ENCODE measurements at regions not wholly inside any gene's neighbourhood (a gene's known extent, or its start where the extent isn't known, plus 50 kb on each side); places are given as distances from the start of the nearest gene placed in this dataset.
"Not testable (repeated sequence)": the region's sequence is repeated elsewhere in the genome, so short reads cannot be mapped to it uniquely, and the experiment has no call there.

GRCh38 chr10:121674885-121675284 is 76.6 kb upstream of the FGFR2 start:
- no peaks in the 10 kb centered on the region for H3K4me1 ChIP-seq (ENCODE audit: control insufficient read depth, insufficient read depth, low read length)
- H3K4me3 ChIP-seq (ENCODE audit: low read length): no peak overlapping the region
- H3K9ac ChIP-seq (ENCODE audit: low read depth, low read length): no peak overlapping the region
- H3K4me2 ChIP-seq (ENCODE audit: low read length): no peak overlapping the region
- H3K27me3 ChIP-seq (ENCODE audit: control insufficient read depth, insufficient read depth, low read length): no peaks in the 10 kb centered on the region
- H3K36me3 ChIP-seq (ENCODE audit: insufficient read depth, low read length): no peaks in the 10 kb centered on the region
- no peaks in the 10 kb centered on the region for H3K9me3 ChIP-seq (replicated peaks; ENCODE audit: low read length)

GRCh38 chr10:121672733-121673132 is 74.5 kb upstream of the FGFR2 start:
- Histone ChIP-seq H3K9ac (ENCODE audit: low read depth, low read length) (no peak overlapping the region), H3K4me2 (ENCODE audit: low read length) (no peak overlapping the region), H3K9me3 (replicated peaks; ENCODE audit: low read length) (peaks cover under 1% of the 10 kb centered on the region), H3K4me1 (ENCODE audit: control insufficient read depth, insufficient read depth, low read length) (no peaks in the 10 kb centered on the region), H3K4me3 (ENCODE audit: low read length) (no peak overlapping the region), H3K27me3 (ENCODE audit: control insufficient read depth, insufficient read depth, low read length) (no peaks in the 10 kb centered on the region), H3K36me3 (ENCODE audit: insufficient read depth, low read length) (no peaks in the 10 kb centered on the region)

- not testable (repeated sequence) for H3K36me3 ChIP-seq (ENCODE audit: insufficient read depth, low read length); H3K4me2 ChIP-seq (ENCODE audit: low read length); H3K27me3 ChIP-seq (ENCODE audit: control insufficient read depth, insufficient read depth, low read length); H3K9me3 ChIP-seq (replicated peaks; ENCODE audit: low read length); H3K4me1 ChIP-seq (ENCODE audit: control insufficient read depth, insufficient read depth, low read length); H3K9ac ChIP-seq (ENCODE audit: low read depth, low read length); H3K4me3 ChIP-seq (ENCODE audit: low read length)
These were observed 71.6 kb upstream of the FGFR2 start for GRCh38 chr10:121669840-121670239.

- Histone ChIP-seq H3K9me3 (replicated peaks; ENCODE audit: low read length) (peaks cover 3% of the 10 kb centered on the region), H3K4me3 (ENCODE audit: low read length) (no peak overlapping the region), H3K36me3 (ENCODE audit: insufficient read depth, low read length) (no peaks in the 10 kb centered on the region), H3K27me3 (ENCODE audit: control insufficient read depth, insufficient read depth, low read length) (no peaks in the 10 kb centered on the region), H3K9ac (ENCODE audit: low read depth, low read length) (no peak overlapping the region), H3K4me1 (ENCODE audit: control insufficient read depth, insufficient read depth, low read length) (no peaks in the 10 kb centered on the region), H3K4me2 (ENCODE audit: low read length) (no peak overlapping the region)
These were observed 70.8 kb upstream of the FGFR2 start for GRCh38 chr10:121669028-121669374.

DNA sequence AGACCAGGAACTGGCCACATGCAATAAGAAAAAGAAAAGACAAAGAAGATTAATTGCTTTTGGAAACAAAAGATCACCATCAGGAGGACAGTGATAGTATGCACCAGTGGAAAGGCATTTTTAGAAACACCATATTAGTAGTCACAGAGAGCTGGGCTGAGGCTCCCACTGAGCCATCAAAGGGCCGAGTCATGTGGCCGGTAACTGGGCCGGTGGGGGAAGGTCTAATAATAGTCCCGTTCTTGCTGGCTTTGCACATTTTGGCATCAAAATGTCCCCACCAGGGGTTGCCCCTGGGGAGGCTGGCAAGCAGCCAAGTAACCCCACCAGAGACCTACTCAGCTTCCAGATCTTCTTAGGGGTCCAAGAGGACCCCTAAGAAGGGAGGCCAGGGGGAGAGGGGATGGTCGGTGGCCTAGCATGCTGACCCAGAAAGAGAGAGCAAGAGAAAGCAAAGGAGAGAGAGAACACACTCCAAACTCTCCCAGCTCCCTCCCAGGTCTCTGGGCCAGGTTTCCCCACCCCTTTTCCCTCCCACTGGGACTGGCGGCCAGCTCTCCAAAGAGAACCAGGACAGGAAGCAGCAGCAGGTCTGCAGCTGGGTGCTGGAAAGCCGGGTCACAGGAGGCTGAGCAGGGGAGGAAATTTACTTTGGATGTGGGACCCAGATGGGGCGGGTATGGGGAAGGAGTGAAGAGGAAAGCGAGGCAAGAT is 70.2 kb upstream of the FGFR2 start:
- H3K36me3 ChIP-seq (ENCODE audit: insufficient read depth, low read length): no peaks in the 10 kb centered on the region
- H3K4me2 ChIP-seq (ENCODE audit: low read length): no peak overlapping the region
- no peak overlapping the region for H3K9ac ChIP-seq (ENCODE audit: low read depth, low read length)
- H3K27me3 ChIP-seq (ENCODE audit: control insufficient read depth, insufficient read depth, low read length): no peaks in the 10 kb centered on the region
- no peak overlapping the region for H3K4me3 ChIP-seq (ENCODE audit: low read length)
- peaks cover 3% of the 10 kb centered on the region for H3K9me3 ChIP-seq (replicated peaks; ENCODE audit: low read length)
- H3K4me1 ChIP-seq (ENCODE audit: control insufficient read depth, insufficient read depth, low read length): no peaks in the 10 kb centered on the region

DNA sequence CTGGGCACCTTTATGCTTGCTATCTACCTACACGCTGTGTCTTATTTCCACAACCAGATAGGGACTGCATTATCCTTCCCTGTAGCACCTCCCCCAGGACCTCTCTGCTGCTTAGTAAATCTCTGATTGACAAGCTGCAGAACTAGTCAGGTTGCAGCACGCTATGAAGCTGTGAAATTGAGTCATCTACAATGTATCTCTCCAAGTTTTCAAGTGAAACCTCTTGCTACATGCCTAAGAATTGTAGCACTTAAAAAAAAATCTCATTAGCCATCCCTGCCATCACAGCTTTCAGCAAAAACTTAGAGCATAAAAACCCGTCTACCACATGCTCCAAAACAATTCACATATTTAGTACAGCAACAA is 69.7 kb upstream of the FGFR2 start:
- H3K27me3 ChIP-seq (ENCODE audit: control insufficient read depth, insufficient read depth, low read length): no peaks in the 10 kb centered on the region
- H3K9me3 ChIP-seq (replicated peaks; ENCODE audit: low read length): peaks cover 3% of the 10 kb centered on the region
- H3K9ac ChIP-seq (ENCODE audit: low read depth, low read length): no peak overlapping the region
- H3K4me2 ChIP-seq (ENCODE audit: low read length): no peak overlapping the region
- H3K36me3 ChIP-seq (ENCODE audit: insufficient read depth, low read length): no peaks in the 10 kb centered on the region
- H3K4me1 ChIP-seq (ENCODE audit: control insufficient read depth, insufficient read depth, low read length): no peaks in the 10 kb centered on the region
- H3K4me3 ChIP-seq (ENCODE audit: low read length): no peak overlapping the region

DNA sequence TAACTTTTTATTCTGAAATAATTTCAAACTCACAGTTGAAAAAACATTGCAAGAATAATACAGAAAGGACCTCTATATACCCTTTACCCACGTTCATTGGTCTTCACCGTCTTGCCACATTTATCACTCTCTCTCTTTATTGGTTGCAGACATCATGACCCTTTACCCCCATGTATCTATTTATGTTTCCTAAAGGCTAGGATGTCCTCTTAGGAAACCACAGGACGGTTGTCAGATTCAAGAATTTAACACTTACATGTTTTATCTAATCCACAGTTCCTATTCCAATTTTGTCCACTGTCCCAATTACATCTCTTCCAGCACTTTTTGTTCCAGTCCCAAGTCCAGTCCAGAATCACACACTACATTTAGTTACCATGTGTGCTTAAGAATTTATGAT is 67.6 kb upstream of the FGFR2 start:
- H3K27me3 ChIP-seq (ENCODE audit: control insufficient read depth, insufficient read depth, low read length): no peaks in the 10 kb centered on the region
- no peak overlapping the region for H3K4me3 ChIP-seq (ENCODE audit: low read length)
- no peak overlapping the region for H3K9ac ChIP-seq (ENCODE audit: low read depth, low read length)
- peaks cover 7% of the 10 kb centered on the region for H3K9me3 ChIP-seq (replicated peaks; ENCODE audit: low read length)
- no peaks in the 10 kb centered on the region for H3K36me3 ChIP-seq (ENCODE audit: insufficient read depth, low read length)
- no peak overlapping the region for H3K4me2 ChIP-seq (ENCODE audit: low read length)
- no peaks in the 10 kb centered on the region for H3K4me1 ChIP-seq (ENCODE audit: control insufficient read depth, insufficient read depth, low read length)

DNA sequence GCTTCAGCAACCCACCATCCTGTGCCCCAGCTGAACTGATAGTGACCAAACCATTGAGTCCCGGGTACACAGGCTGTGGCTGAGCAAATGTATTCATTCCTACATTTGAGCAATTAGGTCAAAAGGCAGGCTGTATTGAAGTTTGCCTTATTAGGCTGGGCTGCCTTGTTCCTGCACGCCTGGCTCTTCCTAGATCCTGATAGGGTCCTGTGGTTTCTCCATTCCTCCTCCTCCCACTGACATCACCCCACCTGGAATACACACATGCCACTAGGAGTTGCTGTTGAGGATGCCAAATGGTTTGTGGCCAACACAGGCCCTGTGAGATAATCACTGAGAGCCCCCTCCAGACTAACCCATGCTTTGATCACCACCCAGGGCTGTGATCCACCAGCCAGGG is 66.4 kb upstream of the FGFR2 start:
- Histone ChIP-seq H3K36me3 (ENCODE audit: insufficient read depth, low read length) (no peaks in the 10 kb centered on the region), H3K9ac (ENCODE audit: low read depth, low read length) (no peak overlapping the region), H3K27me3 (ENCODE audit: control insufficient read depth, insufficient read depth, low read length) (no peaks in the 10 kb centered on the region), H3K9me3 (replicated peaks; ENCODE audit: low read length) (peaks cover 7% of the 10 kb centered on the region), H3K4me2 (ENCODE audit: low read length) (no peak overlapping the region), H3K4me1 (ENCODE audit: control insufficient read depth, insufficient read depth, low read length) (no peaks in the 10 kb centered on the region), H3K4me3 (ENCODE audit: low read length) (no peak overlapping the region)

DNA sequence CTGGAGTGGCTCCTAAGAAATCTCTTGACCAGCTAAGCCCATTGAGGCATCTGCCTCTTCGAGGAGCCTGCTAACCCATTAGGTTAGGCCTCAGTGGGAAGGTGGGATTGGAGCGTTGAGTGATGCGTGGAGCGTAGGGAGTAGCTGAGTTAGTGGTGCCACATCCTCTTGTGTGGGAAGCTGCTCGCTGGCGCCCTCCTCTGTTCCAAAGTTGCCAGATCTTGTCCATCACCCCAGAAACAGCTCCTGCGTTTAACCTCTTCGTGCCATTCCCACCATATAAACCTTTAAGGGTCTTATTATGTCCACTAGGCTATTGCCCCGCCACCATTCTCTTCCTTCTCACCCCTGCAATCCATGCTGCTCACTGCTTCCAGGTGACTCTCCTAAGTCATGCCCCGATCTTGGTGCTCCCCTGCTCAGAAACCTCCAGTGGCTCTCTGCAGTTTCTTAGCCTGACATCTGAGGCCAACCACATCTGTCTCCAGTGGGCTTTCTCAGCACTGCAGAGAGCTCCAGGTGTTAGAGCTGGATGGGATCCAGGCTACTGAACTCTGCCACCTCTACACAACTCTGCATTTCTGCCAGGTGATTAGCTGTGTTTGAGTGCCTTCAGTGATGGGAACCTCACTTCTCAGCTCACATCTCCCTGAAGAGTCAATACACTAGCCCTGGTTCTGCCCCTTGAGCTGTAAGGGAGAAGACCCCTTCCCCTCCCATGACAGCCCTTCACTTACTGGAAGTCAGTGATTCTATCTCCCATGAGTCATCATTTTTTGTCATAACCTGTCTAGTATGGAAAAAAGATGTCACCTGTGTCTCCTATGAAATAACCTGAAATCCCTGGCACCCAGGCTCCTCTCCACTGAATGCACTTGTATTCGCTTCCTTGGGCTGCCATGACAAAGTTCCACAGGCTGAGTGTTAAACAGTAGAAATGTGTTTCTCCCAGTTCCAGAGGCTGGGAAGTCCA is 65.0 kb upstream of the FGFR2 start:
- H3K36me3 ChIP-seq (ENCODE audit: insufficient read depth, low read length): no peaks in the 10 kb centered on the region
- H3K4me2 ChIP-seq (ENCODE audit: low read length): no peak overlapping the region
- H3K4me1 ChIP-seq (ENCODE audit: control insufficient read depth, insufficient read depth, low read length): no peaks in the 10 kb centered on the region
- H3K9ac ChIP-seq (ENCODE audit: low read depth, low read length): no peak overlapping the region
- H3K27me3 ChIP-seq (ENCODE audit: control insufficient read depth, insufficient read depth, low read length): no peaks in the 10 kb centered on the region
- peaks cover 10% of the 10 kb centered on the region for H3K9me3 ChIP-seq (replicated peaks; ENCODE audit: low read length)
- no peak overlapping the region for H3K4me3 ChIP-seq (ENCODE audit: low read length)

DNA sequence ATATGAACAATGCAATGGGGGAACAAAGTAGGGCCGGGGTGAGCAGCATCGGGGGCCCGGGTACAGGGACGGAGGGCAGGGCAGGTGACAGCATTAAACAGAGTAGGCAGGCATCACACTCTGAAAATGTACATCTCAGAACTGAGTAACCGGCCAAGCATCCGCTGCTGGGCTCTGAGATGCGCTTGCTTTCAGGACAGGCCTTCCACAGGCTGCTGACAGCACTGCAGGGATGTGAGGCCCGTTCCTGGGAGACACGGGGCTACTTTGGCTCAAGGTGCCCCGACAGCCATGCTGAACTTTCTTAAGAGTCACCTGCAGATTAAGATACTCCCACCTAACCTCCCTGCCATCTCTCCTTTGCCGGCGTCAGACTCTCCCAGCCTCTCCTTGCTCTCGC is 64.3 kb upstream of the FGFR2 start:
- no peaks in the 10 kb centered on the region for H3K36me3 ChIP-seq (ENCODE audit: insufficient read depth, low read length)
- H3K4me1 ChIP-seq (ENCODE audit: control insufficient read depth, insufficient read depth, low read length): no peaks in the 10 kb centered on the region
- H3K9me3 ChIP-seq (replicated peaks; ENCODE audit: low read length): peaks cover 8% of the 10 kb centered on the region
- H3K4me2 ChIP-seq (ENCODE audit: low read length): no peak overlapping the region
- H3K4me3 ChIP-seq (ENCODE audit: low read length): no peak overlapping the region
- no peak overlapping the region for H3K9ac ChIP-seq (ENCODE audit: low read depth, low read length)
- no peaks in the 10 kb centered on the region for H3K27me3 ChIP-seq (ENCODE audit: control insufficient read depth, insufficient read depth, low read length)

DNA sequence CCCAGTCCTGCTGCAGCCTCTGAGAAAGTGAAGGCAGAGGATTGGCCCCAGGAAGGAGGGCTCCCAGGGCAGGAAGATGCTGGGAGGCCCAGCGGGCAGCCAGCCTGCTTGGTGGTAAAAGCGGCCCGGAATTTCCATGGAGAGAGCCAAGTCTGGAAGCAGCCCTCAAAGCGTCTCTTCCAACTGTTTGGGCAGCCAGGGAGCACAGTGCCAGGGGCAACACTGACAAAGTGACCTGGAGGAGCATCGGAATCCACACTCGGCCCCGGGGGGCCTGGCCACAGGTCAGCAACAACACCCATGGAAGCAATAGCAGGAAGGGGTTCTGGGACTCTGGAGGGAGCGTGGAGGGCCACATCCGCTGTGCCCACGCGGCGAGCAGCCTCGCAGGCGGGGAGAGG is 63.2 kb upstream of the FGFR2 start:
- Histone ChIP-seq H3K27me3 (ENCODE audit: control insufficient read depth, insufficient read depth, low read length) (no peaks in the 10 kb centered on the region), H3K36me3 (ENCODE audit: insufficient read depth, low read length) (no peaks in the 10 kb centered on the region), H3K4me1 (ENCODE audit: control insufficient read depth, insufficient read depth, low read length) (no peaks in the 10 kb centered on the region)

DNA sequence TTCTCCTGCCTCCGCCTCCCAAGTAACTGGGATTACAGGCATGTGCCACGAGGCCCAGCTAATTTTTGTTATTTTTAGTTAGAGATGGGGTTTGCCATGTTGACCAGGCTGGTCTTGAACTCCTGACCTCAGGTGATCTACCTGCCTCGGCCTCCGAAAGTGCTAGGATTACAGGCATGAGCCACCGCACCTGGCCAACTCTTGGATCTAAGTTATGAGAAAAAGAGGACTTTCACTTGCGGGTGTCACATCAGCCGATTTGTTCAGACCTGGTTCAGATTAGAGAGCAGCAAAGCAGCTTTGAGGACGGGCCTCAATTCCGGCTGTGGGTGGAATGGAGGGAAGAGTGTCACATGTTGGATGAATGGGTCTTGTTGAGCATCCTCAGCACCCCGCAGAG is 61.0 kb upstream of the FGFR2 start:
- H3K4me3 ChIP-seq (ENCODE audit: low read length): no peak overlapping the region
- no peaks in the 10 kb centered on the region for H3K36me3 ChIP-seq (ENCODE audit: insufficient read depth, low read length)
- peaks cover 8% of the 10 kb centered on the region for H3K9me3 ChIP-seq (replicated peaks; ENCODE audit: low read length)
- no peaks in the 10 kb centered on the region for H3K4me1 ChIP-seq (ENCODE audit: control insufficient read depth, insufficient read depth, low read length)
- H3K9ac ChIP-seq (ENCODE audit: low read depth, low read length): no peak overlapping the region
- H3K27me3 ChIP-seq (ENCODE audit: control insufficient read depth, insufficient read depth, low read length): no peaks in the 10 kb centered on the region
- H3K4me2 ChIP-seq (ENCODE audit: low read length): no peak overlapping the region

More for the DNA sequence above, 63.2 kb upstream of the FGFR2 start:
- no peak overlapping the region for H3K4me2 ChIP-seq (ENCODE audit: low read length)
- H3K4me3 ChIP-seq (ENCODE audit: low read length): no peak overlapping the region
- H3K9ac ChIP-seq (ENCODE audit: low read depth, low read length): no peak overlapping the region
- peaks cover 8% of the 10 kb centered on the region for H3K9me3 ChIP-seq (replicated peaks; ENCODE audit: low read length)

All from skeletal muscle satellite cell (primary cell).